ENCODE measurements at regions not wholly inside any gene's neighbourhood (a gene's known extent, or its start where the extent isn't known, plus 50 kb on each side); places are given as distances from the start of the nearest gene placed in this dataset.

- TF ChIP-seq ZFP3 (CRISPR knock-in tag; IDR thresholded peaks at IDR 0.05) (no peak), RARB (CRISPR knock-in tag; IDR thresholded peaks at IDR 0.05) (no peak)
- TF ChIP-seq, protein P1, sequence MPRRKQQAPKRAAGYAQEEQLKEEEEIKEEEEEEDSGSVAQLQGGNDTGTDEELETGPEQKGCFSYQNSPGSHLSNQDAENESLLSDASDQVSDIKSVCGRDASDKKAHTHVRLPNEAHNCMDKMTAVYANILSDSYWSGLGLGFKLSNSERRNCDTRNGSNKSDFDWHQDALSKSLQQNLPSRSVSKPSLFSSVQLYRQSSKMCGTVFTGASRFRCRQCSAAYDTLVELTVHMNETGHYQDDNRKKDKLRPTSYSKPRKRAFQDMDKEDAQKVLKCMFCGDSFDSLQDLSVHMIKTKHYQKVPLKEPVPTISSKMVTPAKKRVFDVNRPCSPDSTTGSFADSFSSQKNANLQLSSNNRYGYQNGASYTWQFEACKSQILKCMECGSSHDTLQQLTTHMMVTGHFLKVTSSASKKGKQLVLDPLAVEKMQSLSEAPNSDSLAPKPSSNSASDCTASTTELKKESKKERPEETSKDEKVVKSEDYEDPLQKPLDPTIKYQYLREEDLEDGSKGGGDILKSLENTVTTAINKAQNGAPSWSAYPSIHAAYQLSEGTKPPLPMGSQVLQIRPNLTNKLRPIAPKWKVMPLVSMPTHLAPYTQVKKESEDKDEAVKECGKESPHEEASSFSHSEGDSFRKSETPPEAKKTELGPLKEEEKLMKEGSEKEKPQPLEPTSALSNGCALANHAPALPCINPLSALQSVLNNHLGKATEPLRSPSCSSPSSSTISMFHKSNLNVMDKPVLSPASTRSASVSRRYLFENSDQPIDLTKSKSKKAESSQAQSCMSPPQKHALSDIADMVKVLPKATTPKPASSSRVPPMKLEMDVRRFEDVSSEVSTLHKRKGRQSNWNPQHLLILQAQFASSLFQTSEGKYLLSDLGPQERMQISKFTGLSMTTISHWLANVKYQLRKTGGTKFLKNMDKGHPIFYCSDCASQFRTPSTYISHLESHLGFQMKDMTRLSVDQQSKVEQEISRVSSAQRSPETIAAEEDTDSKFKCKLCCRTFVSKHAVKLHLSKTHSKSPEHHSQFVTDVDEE (CRISPR knock-in tag; IDR thresholded peaks at IDR 0.05), result no peak
These were observed 187.7 kb upstream of the FOXD3 start for GRCh38 chr1:63134501-63135173.
